PC-9 (cell line): ENCODE measurements at regions not wholly inside any gene's neighbourhood (a gene's known extent, or its start where the extent isn't known, plus 50 kb on each side); places are given as distances from the start of the nearest gene placed in this dataset.

Source experiments
- EZH2 ChIP-seq: fragments of 200-600 bp; sonication (generic); IDR thresholded peaks from 2 replicates; pipeline ENCODE4 v1.8.0; 2017; ENCODE audit warnings: antibody characterized with exemption, low read depth
- TF ChIP-seq, protein P1 (sequence below): fragments of 200-600 bp; sonication (generic); conservative IDR thresholded peaks from 2 replicates; pipeline ENCODE4 v1.6.1; 2017; ENCODE audit warnings: mixed run types, antibody characterized with exemption, mild to moderate bottlenecking, moderate library complexity

DNA sequence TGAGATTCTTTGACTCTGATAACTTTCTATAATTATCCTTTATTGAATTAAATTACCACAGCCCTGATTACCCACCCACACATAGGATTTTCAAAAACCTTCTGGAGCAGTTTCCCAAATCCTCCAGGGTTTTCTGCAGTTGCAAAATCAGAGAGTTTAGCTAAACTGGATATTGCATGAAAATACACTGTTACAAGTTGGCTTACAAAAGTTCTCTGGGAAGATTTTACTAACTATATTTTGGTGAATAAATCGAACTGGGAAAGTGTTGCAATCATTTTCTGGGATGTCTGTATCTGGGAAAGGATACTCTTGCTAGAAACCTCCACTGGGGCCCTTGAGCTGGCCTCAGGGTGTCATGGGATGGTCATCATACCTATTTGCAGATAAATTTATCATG lies 97.6 kb upstream of the STMND1 start:
- TF ChIP-seq, protein P1, sequence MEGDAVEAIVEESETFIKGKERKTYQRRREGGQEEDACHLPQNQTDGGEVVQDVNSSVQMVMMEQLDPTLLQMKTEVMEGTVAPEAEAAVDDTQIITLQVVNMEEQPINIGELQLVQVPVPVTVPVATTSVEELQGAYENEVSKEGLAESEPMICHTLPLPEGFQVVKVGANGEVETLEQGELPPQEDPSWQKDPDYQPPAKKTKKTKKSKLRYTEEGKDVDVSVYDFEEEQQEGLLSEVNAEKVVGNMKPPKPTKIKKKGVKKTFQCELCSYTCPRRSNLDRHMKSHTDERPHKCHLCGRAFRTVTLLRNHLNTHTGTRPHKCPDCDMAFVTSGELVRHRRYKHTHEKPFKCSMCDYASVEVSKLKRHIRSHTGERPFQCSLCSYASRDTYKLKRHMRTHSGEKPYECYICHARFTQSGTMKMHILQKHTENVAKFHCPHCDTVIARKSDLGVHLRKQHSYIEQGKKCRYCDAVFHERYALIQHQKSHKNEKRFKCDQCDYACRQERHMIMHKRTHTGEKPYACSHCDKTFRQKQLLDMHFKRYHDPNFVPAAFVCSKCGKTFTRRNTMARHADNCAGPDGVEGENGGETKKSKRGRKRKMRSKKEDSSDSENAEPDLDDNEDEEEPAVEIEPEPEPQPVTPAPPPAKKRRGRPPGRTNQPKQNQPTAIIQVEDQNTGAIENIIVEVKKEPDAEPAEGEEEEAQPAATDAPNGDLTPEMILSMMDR = no peak
- no peak for TF ChIP-seq EZH2
